T-helper 1 cell (primary cell): ENCODE measurements at regions not wholly inside any gene's neighbourhood (a gene's known extent, or its start where the extent isn't known, plus 50 kb on each side); places are given as distances from the start of the nearest gene placed in this dataset.

Experiments used
- DNase-seq, 5 donors: peaks; one replicate each; pipeline ENCODE4 v3.0.0-alpha.2; 2012 to 2020

GRCh38 chrX:76228499-76228898, 55.6 kb downstream of the PBDC1 start:
- DNase-seq, result no peak

DNA sequence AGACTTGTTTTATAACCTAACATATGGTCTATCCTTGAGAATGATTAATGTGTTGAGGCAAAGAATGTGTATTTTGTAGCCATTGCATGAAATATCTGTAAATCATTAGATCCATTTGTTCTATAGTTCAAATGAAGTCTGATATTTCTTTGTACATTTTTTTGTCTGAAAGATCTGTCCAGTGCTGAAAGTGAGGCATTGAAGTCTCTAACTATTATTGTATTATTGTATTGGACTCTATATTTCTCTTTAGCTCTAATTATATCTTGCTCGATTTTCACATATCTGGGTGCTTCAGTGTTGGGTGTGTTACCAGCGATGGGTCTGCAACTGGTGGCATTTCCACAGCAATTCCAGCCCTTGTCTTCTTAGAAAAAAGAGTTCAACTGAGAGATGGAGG, 76.0 kb downstream of the PBDC1 start:
- DNase-seq, result no peak

DNA sequence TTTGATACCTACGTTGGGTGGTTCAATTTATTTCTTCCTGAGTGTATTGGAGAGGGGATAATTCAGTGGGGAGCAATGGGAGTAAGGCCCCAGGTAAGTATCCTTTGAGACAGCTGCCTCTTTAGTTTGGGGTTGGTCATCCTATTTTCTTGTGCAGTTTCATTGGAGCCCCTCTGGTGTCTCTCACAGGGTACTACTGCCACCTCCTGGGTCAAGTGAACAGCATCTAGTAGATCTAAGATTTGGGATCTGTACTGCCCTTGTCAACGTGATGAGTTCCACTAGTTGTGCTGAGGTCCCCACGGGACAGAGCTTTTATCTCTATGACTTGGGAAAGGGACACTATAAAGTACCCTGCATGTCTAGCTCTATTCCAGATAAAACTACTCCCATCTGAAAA, 80.6 kb downstream of the PBDC1 start:
- DNase-seq, result peak in 4 of 5 donors; percentile 6 to 39 (median 20)

DNA sequence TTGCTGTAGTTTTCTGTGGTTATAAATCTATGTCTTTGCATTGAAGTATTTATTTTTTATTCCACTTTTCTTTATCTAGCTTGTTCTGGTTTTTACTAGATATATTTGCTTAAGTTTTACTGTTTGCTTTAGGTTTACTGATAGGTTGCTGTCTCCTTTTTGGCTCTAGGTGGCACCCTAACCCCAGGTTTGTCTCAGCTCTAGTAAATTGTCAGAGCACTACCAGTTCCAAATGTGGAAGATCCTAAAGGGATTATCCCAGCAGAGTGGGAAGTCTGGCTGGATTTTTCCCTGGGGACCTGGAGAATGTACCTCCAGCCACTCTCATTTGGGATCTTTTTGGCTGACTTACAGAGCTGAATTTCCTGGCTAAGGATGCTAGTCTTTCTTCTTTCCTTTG, 106.1 kb downstream of the PBDC1 start:
- DNase-seq, result peak in 2 of 5 donors; percentile 22 to 29
